ENCODE measurements at regions not wholly inside any gene's neighbourhood (a gene's known extent, or its start where the extent isn't known, plus 50 kb on each side); places are given as distances from the start of the nearest gene placed in this dataset.

- TF ChIP-seq E2F8 (IDR thresholded peaks at IDR 0.05; ENCODE audit: low read depth, partially characterized antibody) (no peak), POLR2AphosphoS2 (IDR thresholded peaks at IDR 0.05; ENCODE audit: low read depth, low read length) (no peak), TCF12 (IDR thresholded peaks at IDR 0.05; ENCODE audit: low read depth, low read length) (no peak), ZBED1 (IDR thresholded peaks at IDR 0.05; ENCODE audit: borderline replicate concordance) (no peak), ZNF592 (IDR thresholded peaks at IDR 0.05) (no peak), ZZZ3 (IDR thresholded peaks at IDR 0.05; ENCODE audit: control insufficient read depth, insufficient read length, low read depth) (no peak), MTA3 (IDR thresholded peaks at IDR 0.05; ENCODE audit: borderline replicate concordance, low read length) (no peak), HDGF (IDR thresholded peaks at IDR 0.05) (no peak)
Observed at GRCh38 chr2:2672249-2672648, 341.2 kb upstream of the MYT1L start (continued).

All from GM12878 (cell line).